Activated CD4-positive, alpha-beta T cell treated with anti-CD3 and anti-CD28 coated beads for 24 hours (primary cell): ENCODE measurements at regions not wholly inside any gene's neighbourhood (a gene's known extent, or its start where the extent isn't known, plus 50 kb on each side); places are given as distances from the start of the nearest gene placed in this dataset.

ENCODE experiments used
- DNase-seq, 2 donors: peaks; one replicate each; pipeline ENCODE4 v3.0.0-alpha.2; 2020; ENCODE audit warnings: low read depth in 2 of 2

DNA sequence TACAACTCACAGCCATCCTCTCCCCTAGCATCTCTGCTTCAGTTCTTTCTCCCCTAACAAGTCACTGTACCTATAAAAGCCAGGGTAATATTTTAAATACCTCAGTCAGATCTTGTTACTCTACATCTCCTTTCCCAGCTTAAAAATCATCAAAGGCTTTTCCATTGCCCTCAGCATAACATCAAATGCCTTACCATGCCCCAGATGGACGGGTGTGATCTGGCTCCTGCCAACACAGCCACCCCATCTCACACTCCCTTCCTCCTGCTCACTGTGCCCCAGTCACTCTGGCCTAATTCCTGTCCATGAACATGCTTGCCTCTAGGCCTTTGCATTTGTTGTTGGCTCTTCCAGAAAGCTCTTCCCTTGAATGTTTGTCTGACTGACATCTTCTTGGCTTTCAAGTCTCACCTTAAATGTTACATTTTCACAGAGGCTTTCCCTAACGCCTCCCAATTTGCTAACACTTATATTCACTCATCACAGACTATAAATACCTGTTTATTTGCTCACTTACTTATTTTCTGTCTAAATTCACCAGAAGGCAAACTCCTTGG, 640.9 kb downstream of the NYAP2 start:
- no peak for DNase-seq

DNA sequence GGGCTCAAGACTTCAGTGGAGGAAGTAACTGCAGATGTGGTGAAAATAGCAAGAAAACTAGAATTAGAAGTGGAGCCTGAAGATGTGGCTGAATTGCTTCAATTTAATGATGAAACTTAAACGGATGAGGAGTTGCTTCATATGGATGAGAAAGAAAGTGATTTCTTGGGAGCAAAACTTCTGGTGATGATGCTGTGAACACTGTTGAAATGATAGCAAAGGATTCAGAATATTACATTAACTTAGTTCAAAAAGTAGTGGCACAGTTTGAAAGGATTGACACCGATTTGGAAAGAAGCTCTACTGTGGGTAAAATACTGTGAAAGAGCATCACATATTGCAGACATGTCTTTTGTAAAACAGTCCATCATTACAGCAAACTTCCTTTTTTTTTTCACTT, 638.0 kb downstream of the NYAP2 start:
- no peak for DNase-seq

- peak in 1 of 2 donors; percentile 20 for DNase-seq
These were observed 632.4 kb downstream of the NYAP2 start for GRCh38 chr2:226031647-226032501.

DNA sequence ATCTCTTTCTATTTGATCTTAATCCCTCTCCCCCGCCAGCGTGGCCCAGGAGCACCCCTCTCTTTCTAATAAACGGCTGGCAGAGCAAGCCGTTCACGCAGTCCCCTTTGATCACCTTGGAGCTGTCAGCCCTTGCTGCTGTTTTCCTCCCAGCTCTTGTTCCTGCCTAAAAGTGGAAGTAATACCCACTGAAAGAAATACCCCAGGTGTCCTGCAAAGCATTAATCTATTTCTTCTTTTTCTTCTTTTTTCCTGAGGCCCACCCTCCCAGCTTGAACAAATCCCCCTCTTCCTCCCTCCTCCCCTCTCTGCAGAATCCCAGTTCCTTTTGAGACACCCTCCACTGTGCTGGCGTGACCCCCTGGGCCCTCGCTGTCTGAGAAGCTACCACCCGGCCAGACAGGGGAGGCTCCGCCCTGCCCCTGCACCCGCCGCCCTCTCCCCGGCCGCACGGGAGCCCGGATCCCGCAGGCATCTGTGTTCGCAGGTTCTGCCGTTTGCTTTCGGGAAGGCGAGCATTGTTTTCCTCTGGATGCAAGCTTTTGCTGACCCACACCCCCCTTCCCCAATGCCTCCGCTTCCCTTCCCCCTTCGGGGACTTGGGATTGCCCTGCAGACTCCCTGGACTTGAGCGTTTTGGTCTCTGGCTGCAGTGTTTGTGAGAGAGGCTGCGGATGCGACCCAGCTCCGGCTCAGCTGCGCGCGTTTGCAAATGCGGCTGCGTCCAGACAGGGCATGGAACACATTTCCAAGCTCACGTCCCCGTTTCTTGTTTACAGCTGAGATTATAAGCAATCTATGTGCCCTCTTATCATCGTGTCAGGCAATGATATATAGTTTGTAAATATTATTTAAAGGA, 631.5 kb downstream of the NYAP2 start:
- no peak for DNase-seq

DNA sequence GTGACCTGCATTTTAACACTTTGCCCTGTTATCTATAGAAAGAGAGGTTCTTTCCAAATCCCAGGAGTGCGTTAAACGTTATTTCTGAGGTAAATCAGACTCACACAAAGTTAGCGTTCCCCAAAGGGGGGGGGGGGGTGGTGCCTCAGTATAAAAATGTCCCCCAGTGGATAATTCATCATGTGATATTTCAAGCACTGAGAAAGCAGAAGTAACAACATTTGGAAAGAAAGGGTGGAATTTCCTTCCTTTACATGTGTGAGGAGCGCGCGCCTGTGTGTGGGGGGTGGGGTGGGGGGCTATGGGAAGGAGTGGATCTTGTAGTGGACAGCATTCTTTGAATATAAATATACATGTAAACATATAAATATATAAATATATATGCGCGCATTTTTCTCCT, 630.9 kb downstream of the NYAP2 start:
- DNase-seq = no peak

DNA sequence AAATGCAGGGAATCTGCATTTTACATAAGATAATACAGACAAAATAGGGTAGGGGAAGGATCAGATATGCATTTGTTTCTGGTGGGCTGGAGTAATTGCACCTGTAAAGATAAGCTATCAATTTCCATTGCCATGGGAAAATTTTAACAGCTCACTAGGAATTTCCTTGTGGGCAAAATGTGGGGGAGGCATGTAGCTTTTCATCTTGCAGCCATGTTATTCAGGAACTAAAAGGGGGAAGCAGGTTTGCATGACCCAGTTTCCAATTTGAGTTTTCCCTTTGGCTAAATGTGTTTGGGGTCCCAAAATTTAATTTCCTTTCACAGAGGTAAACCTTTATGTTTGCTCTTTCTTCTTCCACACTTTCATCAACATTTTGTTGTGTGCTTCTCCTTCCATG, 624.4 kb downstream of the NYAP2 start:
- DNase-seq = no peak

- DNase-seq = no peak
These were observed 623.9 kb downstream of the NYAP2 start for GRCh38 chr2:226023383-226023782.

GRCh38 chr2:226020956-226021355, 621.4 kb downstream of the NYAP2 start:
- DNase-seq = no peak

DNA sequence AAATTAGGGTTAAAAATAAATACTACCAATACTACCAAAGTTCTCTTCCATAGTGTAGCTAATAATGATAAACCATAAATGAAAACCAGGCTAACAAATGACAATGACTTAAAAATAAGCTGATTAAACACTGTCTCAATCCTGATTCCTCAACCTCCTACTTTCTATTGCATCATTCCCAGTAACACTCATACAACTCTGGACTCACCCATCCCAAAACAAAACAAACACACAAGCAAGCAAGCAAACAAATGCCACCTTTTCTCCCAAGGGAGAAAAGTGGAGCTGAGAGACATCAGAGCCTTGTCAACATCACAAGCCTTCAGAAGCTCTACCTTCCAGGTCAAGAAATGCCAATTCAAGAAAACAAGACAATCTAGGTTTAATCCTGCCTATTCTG, 620.7 kb downstream of the NYAP2 start:
- no peak for DNase-seq

GRCh38 chr2:226018641-226019040, 619.1 kb downstream of the NYAP2 start:
- DNase-seq = no peak

- no peak for DNase-seq
These were observed 618.0 kb downstream of the NYAP2 start for GRCh38 chr2:226017537-226017936.

DNA sequence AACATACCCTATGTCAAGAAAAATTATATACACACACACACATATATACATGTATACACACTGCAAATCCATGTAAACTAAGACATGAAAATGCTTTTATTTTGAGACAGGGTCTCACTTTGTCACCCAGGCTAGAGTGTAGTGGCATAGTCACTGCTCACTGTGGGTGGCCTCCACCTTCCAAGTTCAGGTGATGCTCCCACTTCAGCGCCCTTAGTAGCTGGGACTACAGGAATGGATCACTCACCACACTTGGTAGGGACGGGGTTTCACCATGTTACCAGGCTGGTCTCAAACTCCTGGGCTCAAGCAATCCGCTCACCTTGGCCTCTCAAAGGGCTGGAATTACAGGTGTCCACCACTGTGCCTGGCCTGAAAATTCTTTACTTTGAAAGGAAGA, 617.6 kb downstream of the NYAP2 start:
- DNase-seq = no peak

DNA sequence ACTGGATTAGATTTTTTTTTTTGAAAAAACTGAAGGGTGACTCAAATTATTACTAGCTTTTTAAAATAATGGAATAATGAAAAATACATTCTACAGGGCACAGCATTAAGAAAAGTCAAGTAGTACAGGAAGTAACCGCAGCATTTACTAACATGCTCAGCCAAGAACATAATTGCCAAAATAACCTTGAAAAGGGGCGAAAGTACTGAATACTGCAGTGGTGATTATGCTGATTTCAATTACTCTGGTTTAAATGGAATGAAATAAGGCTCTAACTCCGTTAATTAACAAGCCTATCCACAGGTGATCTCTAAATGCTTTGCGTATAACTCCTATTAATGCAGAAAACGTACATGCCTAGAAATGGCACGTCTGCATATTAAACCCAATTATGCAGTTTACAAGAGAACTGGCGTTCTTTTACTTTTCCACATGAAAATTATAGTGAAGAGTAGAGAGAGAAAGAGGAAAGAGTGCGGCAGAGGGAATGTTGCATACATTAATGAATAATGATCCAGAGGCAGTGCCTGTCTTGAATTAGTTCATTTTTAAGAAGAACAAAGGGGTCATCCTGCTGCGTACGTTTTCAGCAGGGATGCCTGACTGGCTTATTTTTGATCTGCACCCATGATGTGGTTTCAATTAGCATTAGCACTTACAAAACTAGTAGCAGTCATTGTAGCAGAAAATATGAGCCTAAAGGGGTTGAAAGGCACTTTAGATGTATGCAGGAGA, 612.4 kb downstream of the NYAP2 start:
- no peak for DNase-seq

GRCh38 chr2:226002438-226002837, 602.9 kb downstream of the NYAP2 start:
- DNase-seq = no peak

- DNase-seq = no peak
These were observed 602.2 kb downstream of the NYAP2 start for GRCh38 chr2:226001716-226002115.

- DNase-seq = no peak
These were observed 600.2 kb downstream of the NYAP2 start for GRCh38 chr2:225999692-226000091.

DNA sequence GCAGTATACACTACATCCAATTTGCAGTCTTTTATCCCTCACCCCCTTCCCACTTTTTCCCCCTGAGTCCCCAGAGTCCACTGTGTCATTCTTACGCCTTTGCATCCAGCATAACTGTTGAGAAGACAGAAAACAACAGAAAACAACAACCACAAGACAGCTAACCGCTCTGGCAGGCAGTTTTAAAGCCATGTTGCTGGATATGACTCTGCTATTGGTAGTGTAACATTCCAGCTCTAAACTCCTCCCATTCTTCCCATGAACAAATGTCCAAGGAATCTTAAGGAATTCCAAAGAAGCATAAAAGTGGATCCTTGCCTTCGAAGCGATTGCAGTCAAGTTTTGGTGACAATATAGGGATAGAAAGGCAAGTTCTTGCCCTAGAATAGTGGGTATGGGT, 599.1 kb downstream of the NYAP2 start:
- no peak for DNase-seq

DNA sequence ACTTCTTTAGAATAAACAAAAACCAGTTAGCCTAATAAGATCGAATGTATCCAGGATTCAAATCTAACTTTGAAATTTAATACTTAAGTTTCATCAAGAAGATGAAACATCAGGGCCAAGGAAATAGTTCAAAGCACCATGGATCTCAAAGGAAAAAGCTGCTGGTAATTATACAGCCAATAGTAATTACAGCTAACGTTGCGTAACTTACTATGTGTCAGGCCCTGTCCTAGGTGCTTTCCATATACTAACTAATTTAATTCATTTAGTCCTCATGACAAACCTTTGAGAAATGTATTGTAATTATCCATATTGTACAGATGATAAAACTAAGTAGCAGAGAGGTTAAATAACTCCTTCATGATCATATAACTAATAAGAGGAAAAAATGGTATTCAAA, 598.6 kb downstream of the NYAP2 start:
- DNase-seq = no peak

DNA sequence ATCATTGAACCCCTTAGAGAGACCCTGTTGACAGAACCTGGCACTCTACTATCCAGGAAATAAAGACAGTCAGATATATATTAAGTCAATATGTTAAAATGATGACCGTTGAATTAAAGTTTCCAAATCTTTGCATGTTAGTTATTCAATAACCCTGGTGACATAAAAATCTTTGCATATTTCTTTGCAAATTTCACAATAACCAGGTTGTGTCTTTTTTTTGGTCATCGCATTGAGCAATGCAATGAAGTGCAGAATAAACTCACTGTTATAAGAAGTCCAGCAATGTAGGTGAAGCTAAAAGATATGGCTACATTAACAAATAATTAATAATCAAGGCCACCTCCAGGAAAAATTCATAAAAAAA, 596.9 kb downstream of the NYAP2 start:
- DNase-seq = no peak

DNA sequence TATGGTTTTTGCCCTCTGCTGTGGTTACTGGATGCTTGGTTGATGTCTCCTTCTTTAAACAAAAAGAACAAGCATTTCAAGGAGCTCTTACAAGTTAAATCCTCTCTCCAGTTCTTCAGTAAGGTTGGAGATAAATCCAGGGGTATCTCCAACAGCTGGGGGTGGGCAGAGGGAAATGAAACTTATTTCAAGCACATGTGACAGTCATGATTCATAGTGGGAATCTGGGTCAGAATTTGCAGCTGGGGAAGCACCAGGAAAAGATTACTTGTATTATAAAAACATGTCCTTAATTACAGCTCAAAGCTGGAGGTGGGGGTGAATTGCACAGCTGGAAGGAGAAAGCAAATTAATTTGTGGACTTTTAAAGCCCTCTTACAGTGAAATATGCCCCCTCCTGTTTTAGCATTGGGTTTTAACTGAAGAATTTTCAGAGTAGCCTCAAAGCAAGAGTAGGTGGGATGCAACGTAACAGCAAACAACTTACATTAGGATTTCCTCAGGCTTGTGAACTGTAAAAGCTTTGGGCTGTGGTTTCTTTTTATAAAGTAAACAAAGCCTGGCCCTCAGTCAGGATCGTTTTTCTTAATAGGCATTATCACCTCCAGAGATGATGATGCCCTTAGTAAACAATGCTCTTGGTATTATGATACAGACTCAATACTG, 596.4 kb downstream of the NYAP2 start:
- DNase-seq = no peak

- no peak for DNase-seq
These were observed 595.4 kb downstream of the NYAP2 start for GRCh38 chr2:225994748-225995405.
